ENCODE measurements at regions not wholly inside any gene's neighbourhood (a gene's known extent, or its start where the extent isn't known, plus 50 kb on each side); places are given as distances from the start of the nearest gene placed in this dataset.

- no peak for DNase-seq (ENCODE audit: low read depth)
- no peak overlapping the region for H3K4me3 ChIP-seq (ENCODE audit: low read depth, low read length)
- no peak for TF ChIP-seq CTCF (IDR thresholded peaks at IDR 0.05; ENCODE audit: control insufficient read depth, extremely low read depth, insufficient read depth)
Observed at GRCh38 chr6:147826698-147827097, 318.2 kb downstream of the SAMD5 start.

GRCh38 chr6:147829418-147829817 is 320.9 kb downstream of the SAMD5 start:
- no peak overlapping the region for H3K4me3 ChIP-seq (ENCODE audit: low read depth, low read length)
- no peak for TF ChIP-seq CTCF (IDR thresholded peaks at IDR 0.05; ENCODE audit: control insufficient read depth, extremely low read depth, insufficient read depth)
- DNase-seq (ENCODE audit: low read depth): no peak

- TF ChIP-seq CTCF (IDR thresholded peaks at IDR 0.05; ENCODE audit: control insufficient read depth, extremely low read depth, insufficient read depth): no peak
- no peak for DNase-seq (ENCODE audit: low read depth)
Observed at GRCh38 chr6:147829835-147830234, 321.3 kb downstream of the SAMD5 start.

GRCh38 chr6:147831356-147831755 is 322.9 kb downstream of the SAMD5 start:
- no peak overlapping the region for H3K4me3 ChIP-seq (ENCODE audit: low read depth, low read length)
- TF ChIP-seq CTCF (IDR thresholded peaks at IDR 0.05; ENCODE audit: control insufficient read depth, extremely low read depth, insufficient read depth): no peak
- DNase-seq (ENCODE audit: low read depth): no peak

More at GRCh38 chr6:147829835-147830234, 321.3 kb downstream of the SAMD5 start:
- no peak overlapping the region for H3K4me3 ChIP-seq (ENCODE audit: low read depth, low read length)

- H3K4me3 ChIP-seq (ENCODE audit: low read depth, low read length): no peak overlapping the region
- no peak for DNase-seq (ENCODE audit: low read depth)
- TF ChIP-seq CTCF (IDR thresholded peaks at IDR 0.05; ENCODE audit: control insufficient read depth, extremely low read depth, insufficient read depth): no peak
Observed at GRCh38 chr6:147833607-147834006, 325.1 kb downstream of the SAMD5 start.

GRCh38 chr6:147834084-147834776 is 325.7 kb downstream of the SAMD5 start:
- no peak for DNase-seq (ENCODE audit: low read depth)
- TF ChIP-seq CTCF (IDR thresholded peaks at IDR 0.05; ENCODE audit: control insufficient read depth, extremely low read depth, insufficient read depth): no peak
- no peak overlapping the region for H3K4me3 ChIP-seq (ENCODE audit: low read depth, low read length)

GRCh38 chr6:147837540-147837939 is 329.1 kb downstream of the SAMD5 start:
- H3K4me3 ChIP-seq (ENCODE audit: low read depth, low read length): no peak overlapping the region
- no peak for TF ChIP-seq CTCF (IDR thresholded peaks at IDR 0.05; ENCODE audit: control insufficient read depth, extremely low read depth, insufficient read depth)
- no peak for DNase-seq (ENCODE audit: low read depth)

All from LNCaP clone FGC (cell line).